ENCODE measurements at regions not wholly inside any gene's neighbourhood (a gene's known extent, or its start where the extent isn't known, plus 50 kb on each side); places are given as distances from the start of the nearest gene placed in this dataset.

DNA sequence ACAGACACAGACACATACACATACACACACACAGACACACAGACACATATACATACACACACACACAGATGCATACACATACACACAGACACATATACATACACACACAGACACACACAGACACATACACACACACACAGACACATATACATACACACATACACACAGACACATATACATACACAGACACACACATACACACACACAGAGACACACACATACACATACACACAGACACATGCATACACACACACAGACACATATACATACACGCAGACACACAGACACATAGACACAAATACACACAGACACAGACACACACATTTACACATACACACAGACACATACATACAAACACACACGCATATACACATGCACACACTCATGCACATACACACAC lies 81.5 kb upstream of the ARL4C start:
- ATAC-seq, result no peak
- DNase-seq, result no peak
- H3K9me3 ChIP-seq, result no peaks in the 10 kb centered on the region
- FAIRE-seq, result no peak
- intact Hi-C loops (cut with DNase I), result no loop called here
- TF ChIP-seq, protein P1, sequence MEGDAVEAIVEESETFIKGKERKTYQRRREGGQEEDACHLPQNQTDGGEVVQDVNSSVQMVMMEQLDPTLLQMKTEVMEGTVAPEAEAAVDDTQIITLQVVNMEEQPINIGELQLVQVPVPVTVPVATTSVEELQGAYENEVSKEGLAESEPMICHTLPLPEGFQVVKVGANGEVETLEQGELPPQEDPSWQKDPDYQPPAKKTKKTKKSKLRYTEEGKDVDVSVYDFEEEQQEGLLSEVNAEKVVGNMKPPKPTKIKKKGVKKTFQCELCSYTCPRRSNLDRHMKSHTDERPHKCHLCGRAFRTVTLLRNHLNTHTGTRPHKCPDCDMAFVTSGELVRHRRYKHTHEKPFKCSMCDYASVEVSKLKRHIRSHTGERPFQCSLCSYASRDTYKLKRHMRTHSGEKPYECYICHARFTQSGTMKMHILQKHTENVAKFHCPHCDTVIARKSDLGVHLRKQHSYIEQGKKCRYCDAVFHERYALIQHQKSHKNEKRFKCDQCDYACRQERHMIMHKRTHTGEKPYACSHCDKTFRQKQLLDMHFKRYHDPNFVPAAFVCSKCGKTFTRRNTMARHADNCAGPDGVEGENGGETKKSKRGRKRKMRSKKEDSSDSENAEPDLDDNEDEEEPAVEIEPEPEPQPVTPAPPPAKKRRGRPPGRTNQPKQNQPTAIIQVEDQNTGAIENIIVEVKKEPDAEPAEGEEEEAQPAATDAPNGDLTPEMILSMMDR (IDR thresholded peaks at IDR 0.05), result no peak
- no peaks in the 10 kb centered on the region for H3K27me3 ChIP-seq
- no peak overlapping the region for H3K27ac ChIP-seq
- no peaks in the 10 kb centered on the region for H3K36me3 ChIP-seq
- no peaks in the 10 kb centered on the region for H3K4me1 ChIP-seq
- H3K4me3 ChIP-seq, result no peak overlapping the region
- WGBS, 2 donors, result 87 to 91% methylated on average over 2 of the region's 2 CpGs

GRCh38 chr2:234577191-234577590 lies 80.3 kb upstream of the ARL4C start:
- WGBS, 2 donors, result 52 to 61% methylated on average over 5 of the region's 5 CpGs
- TF ChIP-seq, protein P1 (IDR thresholded peaks at IDR 0.05), result no peak
- FAIRE-seq, result no peak

GRCh38 chr2:234571620-234572407 lies 74.9 kb upstream of the ARL4C start:
- ATAC-seq (no peak), FAIRE-seq (no peak), DNase-seq (no peak)
- Histone ChIP-seq H3K9me3 (no peaks in the 10 kb centered on the region), H3K27ac (no peak overlapping the region), H3K4me1 (no peaks in the 10 kb centered on the region), H3K36me3 (no peaks in the 10 kb centered on the region), H3K4me3 (no peak overlapping the region), H3K27me3 (no peaks in the 10 kb centered on the region)
- TF ChIP-seq, protein P1 (IDR thresholded peaks at IDR 0.05), result no peak
- 85 to 87% methylated on average over 9 of the region's 9 CpGs for WGBS, 2 donors
- intact Hi-C loops (cut with DNase I), result no loop called here

More at GRCh38 chr2:234577191-234577590, 80.3 kb upstream of the ARL4C start:
- no peak overlapping the region for H3K4me3 ChIP-seq
- no peaks in the 10 kb centered on the region for H3K4me1 ChIP-seq
- DNase-seq, result no peak
- H3K9me3 ChIP-seq, result no peaks in the 10 kb centered on the region
- intact Hi-C loops (cut with DNase I), result no loop called here
- H3K36me3 ChIP-seq, result no peaks in the 10 kb centered on the region
- H3K27ac ChIP-seq, result no peak overlapping the region
- no peak for ATAC-seq
- H3K27me3 ChIP-seq, result no peaks in the 10 kb centered on the region

GRCh38 chr2:234570476-234570875 lies 73.6 kb upstream of the ARL4C start:
- DNase-seq, result no peak
- no peaks in the 10 kb centered on the region for H3K9me3 ChIP-seq
- intact Hi-C loops (cut with DNase I), result no loop called here
- no peaks in the 10 kb centered on the region for H3K36me3 ChIP-seq
- no peaks in the 10 kb centered on the region for H3K27me3 ChIP-seq
- FAIRE-seq, result no peak
- 62 to 67% methylated on average over 7 of the region's 7 CpGs for WGBS, 2 donors
- no peak for ATAC-seq
- TF ChIP-seq, protein P1 (IDR thresholded peaks at IDR 0.05), result no peak
- no peak overlapping the region for H3K4me3 ChIP-seq
- H3K27ac ChIP-seq, result no peak overlapping the region
- H3K4me1 ChIP-seq, result no peaks in the 10 kb centered on the region

DNA sequence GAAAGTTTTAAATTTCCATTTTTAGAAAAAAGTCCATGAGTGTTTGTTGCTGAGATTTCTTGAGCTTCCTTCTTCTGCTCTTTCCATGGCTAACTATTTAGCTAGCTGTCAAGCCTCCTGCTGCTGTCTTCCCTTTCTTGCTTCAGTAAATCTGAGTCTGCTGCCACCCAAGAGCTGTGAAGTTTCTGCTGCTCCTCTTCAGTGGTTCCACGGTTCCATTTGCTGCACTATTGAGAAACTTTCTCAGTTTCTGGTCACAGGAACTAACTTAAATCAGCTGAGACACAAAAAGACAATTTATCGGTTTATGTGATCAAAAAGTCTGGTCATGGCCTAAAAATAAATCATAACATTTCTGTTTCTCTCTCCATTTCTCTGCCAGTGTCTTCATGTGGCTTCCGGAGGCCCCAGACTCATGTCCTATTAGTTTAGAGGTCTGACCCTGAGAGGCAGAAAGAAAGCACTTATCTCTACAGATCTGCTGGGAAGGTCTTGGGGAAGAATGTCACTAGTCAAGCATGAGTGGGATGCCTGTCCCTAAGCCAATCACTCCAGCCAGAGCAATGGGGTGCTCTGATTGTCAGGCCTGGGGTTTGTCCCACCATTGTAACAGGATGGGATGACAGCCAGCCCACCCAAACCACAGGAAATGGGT lies 73.0 kb upstream of the ARL4C start:
- intact Hi-C loops (cut with DNase I), result no loop called here
- Histone ChIP-seq H3K9me3 (no peaks in the 10 kb centered on the region), H3K27me3 (no peaks in the 10 kb centered on the region), H3K4me1 (no peaks in the 10 kb centered on the region), H3K27ac (no peak overlapping the region), H3K4me3 (no peak overlapping the region), H3K36me3 (no peaks in the 10 kb centered on the region)
- 78 to 88% methylated on average over 3 of the region's 3 CpGs for WGBS, 2 donors
- ATAC-seq (no peak), FAIRE-seq (no peak), DNase-seq (no peak)
- TF ChIP-seq, protein P1 (IDR thresholded peaks at IDR 0.05), result no peak

Measured in pancreas (tissue), 10 donors.